ENCODE measurements at regions not wholly inside any gene's neighbourhood (a gene's known extent, or its start where the extent isn't known, plus 50 kb on each side); places are given as distances from the start of the nearest gene placed in this dataset.

DNA sequence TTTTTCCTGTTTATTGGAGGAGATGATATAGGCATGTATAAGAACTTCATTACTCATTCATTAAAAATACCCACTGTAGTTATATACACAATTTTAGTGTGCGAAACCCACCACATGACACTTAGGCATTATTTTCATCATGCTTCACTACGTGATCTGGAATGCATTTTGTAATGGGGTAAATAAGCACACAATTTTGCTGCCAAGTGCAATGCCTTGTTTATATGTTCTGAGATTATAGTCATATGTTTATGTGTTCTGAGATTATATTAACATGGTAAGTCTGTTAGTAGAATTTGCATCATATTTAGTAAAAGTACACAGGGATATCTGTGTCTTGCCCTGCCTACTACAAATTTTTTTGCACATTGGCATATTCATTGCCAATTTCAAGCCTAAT lies 1123.0 kb downstream of the LRFN5 start:
- H2AFZ ChIP-seq (ENCODE audit: low read depth, low read length), result no peak overlapping the region
- no peaks in the 10 kb centered on the region for H3K79me2 ChIP-seq (ENCODE audit: control insufficient read depth, insufficient read depth, low read length)
- H3K36me3 ChIP-seq (ENCODE audit: control insufficient read depth in 2 of 2, extremely low read depth in 1 of 2, insufficient read depth in 2 of 2, low read length in 2 of 2), result no peaks in the 10 kb centered on the region
- no TSS peak for BruUV-seq (replicated peaks)
- FAIRE-seq, result no peak
- H3K27me3 ChIP-seq (ENCODE audit: control insufficient read depth in 2 of 2, insufficient read depth in 2 of 2, low read length in 2 of 2), result no peaks in the 10 kb centered on the region
- no peak for TF ChIP-seq POLR2A (IDR thresholded peaks at IDR 0.05; ENCODE audit: low read depth, low read length)
- TF ChIP-seq MYC (IDR thresholded peaks at IDR 0.05; ENCODE audit: low read depth, low read length), result no peak
- no peak for TF ChIP-seq POLR2AphosphoS5 (IDR thresholded peaks at IDR 0.05; ENCODE audit: insufficient read depth, low read depth, low read length)
- TF ChIP-seq, protein P1, sequence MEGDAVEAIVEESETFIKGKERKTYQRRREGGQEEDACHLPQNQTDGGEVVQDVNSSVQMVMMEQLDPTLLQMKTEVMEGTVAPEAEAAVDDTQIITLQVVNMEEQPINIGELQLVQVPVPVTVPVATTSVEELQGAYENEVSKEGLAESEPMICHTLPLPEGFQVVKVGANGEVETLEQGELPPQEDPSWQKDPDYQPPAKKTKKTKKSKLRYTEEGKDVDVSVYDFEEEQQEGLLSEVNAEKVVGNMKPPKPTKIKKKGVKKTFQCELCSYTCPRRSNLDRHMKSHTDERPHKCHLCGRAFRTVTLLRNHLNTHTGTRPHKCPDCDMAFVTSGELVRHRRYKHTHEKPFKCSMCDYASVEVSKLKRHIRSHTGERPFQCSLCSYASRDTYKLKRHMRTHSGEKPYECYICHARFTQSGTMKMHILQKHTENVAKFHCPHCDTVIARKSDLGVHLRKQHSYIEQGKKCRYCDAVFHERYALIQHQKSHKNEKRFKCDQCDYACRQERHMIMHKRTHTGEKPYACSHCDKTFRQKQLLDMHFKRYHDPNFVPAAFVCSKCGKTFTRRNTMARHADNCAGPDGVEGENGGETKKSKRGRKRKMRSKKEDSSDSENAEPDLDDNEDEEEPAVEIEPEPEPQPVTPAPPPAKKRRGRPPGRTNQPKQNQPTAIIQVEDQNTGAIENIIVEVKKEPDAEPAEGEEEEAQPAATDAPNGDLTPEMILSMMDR (IDR thresholded peaks at IDR 0.05; ENCODE audit: extremely low read depth in 1 of 2, insufficient read depth in 1 of 2, low read depth in 1 of 2, low read length in 2 of 2), result no peak
- TF ChIP-seq, protein P2, sequence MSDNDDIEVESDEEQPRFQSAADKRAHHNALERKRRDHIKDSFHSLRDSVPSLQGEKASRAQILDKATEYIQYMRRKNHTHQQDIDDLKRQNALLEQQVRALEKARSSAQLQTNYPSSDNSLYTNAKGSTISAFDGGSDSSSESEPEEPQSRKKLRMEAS (IDR thresholded peaks at IDR 0.05; ENCODE audit: insufficient read depth, insufficient read length), result no peak
- TF ChIP-seq FOS (IDR thresholded peaks at IDR 0.05; ENCODE audit: borderline replicate concordance, insufficient read depth, low read length), result no peak
- TF ChIP-seq EZH2 (IDR thresholded peaks at IDR 0.05; ENCODE audit: borderline replicate concordance, low read depth, low read length, severe bottlenecking), result no peak
- no peak for TF ChIP-seq GATA2 (IDR thresholded peaks at IDR 0.05; ENCODE audit: insufficient read depth, insufficient read length, low read depth, low read length)
- no peak for TF ChIP-seq JUN (IDR thresholded peaks at IDR 0.05; ENCODE audit: borderline replicate concordance, insufficient read depth, insufficient read length, low read depth)
- no peak overlapping the region for H3K27ac ChIP-seq (ENCODE audit: insufficient read depth, low read depth, low read length)
- H3K9me3 ChIP-seq (replicated peaks; ENCODE audit: control insufficient read depth, insufficient read depth, low read length), result no peaks in the 10 kb centered on the region
- POLR2A ChIA-PET, result no interaction called here
- CTCF ChIA-PET, result no interaction called here
- intact Hi-C loops (cut with micrococcal nuclease) (no loop called here), dilution Hi-C loops (cut with MboI; ENCODE audit: extremely low pct_ligation_motif_present, low sequenced_read_pairs) (no loop called here)
- H4K20me1 ChIP-seq (replicated peaks; ENCODE audit: control insufficient read depth, extremely low read depth, insufficient read depth, low read length), result no peaks in the 10 kb centered on the region
- H3K4me3 ChIP-seq (replicated peaks in 1 of 3; ENCODE audit: insufficient read depth in 1 of 3, low read depth in 1 of 3, low read length in 3 of 3), result no peak overlapping the region
- no peaks in the 10 kb centered on the region for H3K4me1 ChIP-seq (ENCODE audit: control insufficient read depth, extremely low read depth, insufficient read depth, low read length)
- no peak overlapping the region for H3K9ac ChIP-seq (replicated peaks; ENCODE audit: extremely low read depth, insufficient read depth, low read length)
- no peak for DNase-seq (ENCODE audit: low read depth, low spot score)
- H3K4me2 ChIP-seq (ENCODE audit: insufficient read depth, low read length), result no peak overlapping the region
- no peaks in the 10 kb centered on the region for H3K9me1 ChIP-seq (replicated peaks; ENCODE audit: control insufficient read depth, extremely low read depth, insufficient read depth, low read length)

Data from endothelial cell of umbilical vein (primary cell).